K562 (cell line): ENCODE measurements at regions not wholly inside any gene's neighbourhood (a gene's known extent, or its start where the extent isn't known, plus 50 kb on each side); places are given as distances from the start of the nearest gene placed in this dataset.

ENCODE experiments used
- ATAC-seq: fragments of 200-7000 bp; cut with Tn5 transposase; 3 replicates; pipeline ENCODE4 v1.9.1; 2020; ENCODE audit warnings: moderate library complexity
- BruUV-seq: library from RNA; stranded (reverse); fragments of 400-500 nt; replicated peaks from 2 replicates; lab custom pipeline; 2021; lab: Mats Ljungman, UMichigan
- CTCF ChIA-PET: fragments of 300-600 bp; formaldehyde crosslinking; extraction: SDS; loops from one replicate; lab custom pipeline; 2021; ENCODE audit warnings: low intra/inter-chr PET ratio; lab: Yijun Ruan, JAX
- POLR2A ChIA-PET: fragments of 300-600, 350-650 bp; sonication (Branson Sonifier 250); formaldehyde crosslinking; extraction: SDS; loops from one replicate; lab custom pipeline; 2021; ENCODE audit warnings: antibody characterized with exemption, inconsistent platforms; lab: Yijun Ruan, JAX
- DNase-seq, 4 experiments: peaks; one replicate each; pipeline versions ENCODE4 v3.0.0 to v3.0.0-alpha.2; 2011 to 2018; ENCODE audit warnings: low spot score in 3 of 4, mixed read lengths in 3 of 4; ENCODE audit errors: extremely low read depth in 1 of 4
- FAIRE-seq: peaks from 2 replicates; lab custom pipeline; 2011; peaks lifted over from hg19 to GRCh38; lab: Jason Lieb, UNC
- H2AFZ ChIP-seq: 2 replicates; pipeline ENCODE4 v1.6.0; 2011; ENCODE audit warnings: low read depth, low read length, control low read depth, inconsistent platforms
- H3K27ac ChIP-seq: fragments of 200-600 bp; 3 replicates; pipeline ENCODE4 v1.8.0; 2011; ENCODE audit warnings: low read depth, mild to moderate bottlenecking, control low read depth, inconsistent platforms, low read length, moderate library complexity, mixed read lengths; ENCODE audit errors: extremely low read depth
- H3K27me3 ChIP-seq, 2 experiments: fragments of 300-600 bp in 1 of 2; 2 replicates in 1 of 2; 3 replicates in 1 of 2; pipeline versions ENCODE4 v1.6.0 to v1.8.0; 2011; ENCODE audit warnings: inconsistent platforms in 2 of 2, low read length in 2 of 2, mild to moderate bottlenecking in 1 of 2, mixed read lengths in 1 of 2, moderate library complexity in 1 of 2; ENCODE audit not compliant: control insufficient read depth in 2 of 2, insufficient read depth in 2 of 2
- H3K36me3 ChIP-seq: fragments of 300-600 bp; 3 replicates; pipeline ENCODE4 v1.8.0; 2011; ENCODE audit warnings: mild to moderate bottlenecking, low read length, inconsistent platforms; ENCODE audit not compliant: control insufficient read depth, insufficient read depth
- H3K4me1 ChIP-seq, 2 experiments: fragments of 200-600 bp in 1 of 2; replicated peaks in 1 of 2; 2 replicates in 1 of 2; 3 replicates in 1 of 2; pipeline versions ENCODE4 v1.5.1 to v1.8.0; 2011; ENCODE audit warnings: inconsistent platforms in 2 of 2, low read length in 2 of 2, mild to moderate bottlenecking in 1 of 2, mixed read lengths in 1 of 2, moderate library complexity in 1 of 2; ENCODE audit not compliant: control insufficient read depth in 2 of 2, insufficient read depth in 2 of 2
- H3K4me2 ChIP-seq: 2 replicates; pipeline ENCODE4 v1.6.1; 2011; ENCODE audit warnings: low read length, control low read depth, inconsistent platforms, mixed read lengths; ENCODE audit not compliant: insufficient read depth
- H3K4me3 ChIP-seq: fragments of 200-600 bp; sonication (generic), shearing (Covaris generic); 2 replicates; pipeline ENCODE4 v1.5.1; 2016; ENCODE audit warnings: control low read depth, inconsistent platforms
- H3K79me2 ChIP-seq: fragments of 200-600 bp; 3 replicates; pipeline ENCODE4 v1.8.0; 2011; ENCODE audit warnings: low read length, inconsistent platforms; ENCODE audit not compliant: control insufficient read depth, insufficient read depth
- H3K9ac ChIP-seq, 2 experiments: 2 replicates each; pipeline versions ENCODE4 v1.6.0 to v1.6.1; 2011; ENCODE audit warnings: low read depth in 2 of 2, low read length in 2 of 2, control low read depth in 1 of 2, inconsistent platforms in 1 of 2, mild to moderate bottlenecking in 1 of 2, mixed read lengths in 1 of 2; ENCODE audit not compliant: insufficient read depth in 1 of 2
- H3K9me1 ChIP-seq: one replicate; pipeline ENCODE4 v1.6.0; 2011; ENCODE audit warnings: inconsistent platforms, mild to moderate bottlenecking, low read length, moderate library complexity; ENCODE audit not compliant: control insufficient read depth, insufficient read depth
- H3K9me3 ChIP-seq: replicated peaks from 2 replicates; pipeline ENCODE4 v1.5.1; 2011; ENCODE audit warnings: low read depth, low read length, inconsistent platforms; ENCODE audit not compliant: control insufficient read depth, insufficient read depth
- H4K20me1 ChIP-seq: replicated peaks from 2 replicates; pipeline ENCODE4 v1.6.1; 2011; ENCODE audit warnings: low read length, inconsistent platforms, mixed read lengths; ENCODE audit not compliant: control insufficient read depth, insufficient read depth
- CBX1 ChIP-seq: sonication (generic); IDR thresholded peaks from 2 replicates; pipeline ENCODE4 v1.6.1; 2016; ENCODE audit warnings: antibody characterized with exemption, low read depth, mild to moderate bottlenecking
- CREB3 ChIP-seq: fragments of 450-650 bp; conservative IDR thresholded peaks from 2 replicates; pipeline ENCODE4 v1.6.1; 2016; ENCODE audit warnings: missing genetic modification characterization, low read depth, mild to moderate bottlenecking, missing compliant biosample characterization, moderate library complexity
- CREM ChIP-seq: IDR thresholded peaks from 2 replicates; pipeline ENCODE4 v1.6.1; 2014; ENCODE audit warnings: antibody characterized with exemption, low read depth
- FOXM1 ChIP-seq, 2 experiments: fragments of 450-650 bp in 1 of 2; sonication (generic) in 1 of 2; formaldehyde crosslinking in 1 of 2; IDR thresholded peaks; 2 replicates each; pipeline versions ENCODE4 v1.6.1 to v1.9.0; 2017 to 2022; ENCODE audit warnings: low read depth in 2 of 2, mild to moderate bottlenecking in 2 of 2, missing genetic modification reagents in 1 of 2, moderate library complexity in 1 of 2
- GABPA ChIP-seq: fragments of 200-800 bp; sonication (Bioruptor generic); conservative IDR thresholded peaks from 2 replicates; pipeline ENCODE4 v1.6.1; 2016; ENCODE audit warnings: low read depth, missing genetic modification characterization, missing compliant biosample characterization
- HDGF ChIP-seq: fragments of 450-650 bp; IDR thresholded peaks from 2 replicates; pipeline ENCODE4 v1.6.1; 2016
- HEY1 ChIP-seq: fragments of 250-450 bp; sonication (Bioruptor Pico); IDR thresholded peaks from 2 replicates; pipeline ENCODE4 v1.5.0; 2020; ENCODE audit warnings: mild to moderate bottlenecking, moderate library complexity, borderline replicate concordance
- HNRNPLL ChIP-seq: fragments of 200-400 bp; formaldehyde crosslinking; IDR thresholded peaks from 2 replicates; pipeline ENCODE4 v1.6.1; 2017; ENCODE audit warnings: low read length, low read depth, mild to moderate bottlenecking; ENCODE audit not compliant: poor library complexity, severe bottlenecking
- MCM3 ChIP-seq: fragments of 450-650 bp; IDR thresholded peaks from 2 replicates; pipeline ENCODE4 v1.6.1; 2016
- POLR2AphosphoS5 ChIP-seq: IDR thresholded peaks from 2 replicates; pipeline ENCODE4 v1.6.1; 2011; ENCODE audit warnings: mild to moderate bottlenecking, low read depth, low read length, moderate library complexity; ENCODE audit not compliant: control insufficient read depth, insufficient read depth
- PURB ChIP-seq: sonication (generic); formaldehyde crosslinking; IDR thresholded peaks from 2 replicates; pipeline ENCODE4 v1.9.0; 2021; ENCODE audit warnings: low read depth, mild to moderate bottlenecking, missing genetic modification reagents
- RFX7 ChIP-seq: fragments of 250-450 bp; sonication (Bioruptor Pico); IDR thresholded peaks from 2 replicates; pipeline ENCODE4 v1.5.1; 2021; ENCODE audit warnings: mild to moderate bottlenecking
- ZFP91 ChIP-seq: sonication (generic); formaldehyde crosslinking; IDR thresholded peaks from 2 replicates; pipeline ENCODE4 v1.8.0; 2022; ENCODE audit warnings: mild to moderate bottlenecking, missing genetic modification reagents
- ZNF263 ChIP-seq: sonication (generic); formaldehyde crosslinking; IDR thresholded peaks from 2 replicates; pipeline ENCODE4 v1.8.0; 2022; ENCODE audit warnings: mild to moderate bottlenecking, missing genetic modification reagents, borderline replicate concordance
- ZNF282 ChIP-seq: sonication (generic); formaldehyde crosslinking; IDR thresholded peaks from 2 replicates; pipeline ENCODE4 v1.8.1; 2023; ENCODE audit warnings: missing genetic modification reagents
- ZNF347 ChIP-seq: fragments of 450-650 bp; formaldehyde crosslinking; IDR thresholded peaks from 2 replicates; pipeline ENCODE4 v1.4.0; 2020; ENCODE audit warnings: low read depth, mild to moderate bottlenecking, moderate library complexity
- ZNF586 ChIP-seq: fragments of 450-650 bp; formaldehyde crosslinking; conservative IDR thresholded peaks from 2 replicates; pipeline ENCODE4 v1.4.0; 2020; ENCODE audit warnings: mild to moderate bottlenecking, moderate library complexity
- WGBS: fragments of 100-300 bp; shearing (Covaris generic); methylation state at CpG from one replicate; pipeline ENCODE4 v1.1.6; 2016; ENCODE audit warnings: low coverage, mixed read lengths; ENCODE audit not compliant: insufficient coverage; ENCODE audit errors: missing lambda C conversion rate; 5-methylcytosine and 5-hydroxymethylcytosine counted together
- in situ Hi-C: fragments of 300-500 bp; cut with MboI; formaldehyde crosslinking; loops from 4 replicates; pipeline ENCODE4 v1.15.0; 2018; ENCODE audit warnings: inconsistent platforms, mixed read lengths
- intact Hi-C: fragments of 100-400 bp; cut with micrococcal nuclease; formaldehyde crosslinking; loops from 2 replicates; pipeline ENCODE4 v1.14.2; 2022

GRCh38 chr12:47370421-47370820 is 290.7 kb upstream of the AMIGO2 start:
- ATAC-seq (no peak), FAIRE-seq (no peak), DNase-seq (no peak)
- TF ChIP-seq MCM3: no peak
- no peak for TF ChIP-seq RFX7 (CRISPR knock-in tag)
- TF ChIP-seq ZNF347 (CRISPR knock-in tag): no peak
- TF ChIP-seq HEY1: no peak
- TF ChIP-seq ZNF282 (CRISPR knock-in tag): no peak
- TF ChIP-seq PURB: no peak
- TF ChIP-seq CBX1: no peak
- no peak for TF ChIP-seq HNRNPLL
- no peak for TF ChIP-seq POLR2AphosphoS5
- TF ChIP-seq ZFP91 (CRISPR knock-in tag): no peak
- no peak for TF ChIP-seq CREM
- no peak for TF ChIP-seq HDGF
- no peak for TF ChIP-seq ZNF586 (CRISPR knock-in tag)
- no peak for TF ChIP-seq GABPA (tag)
- no peak for TF ChIP-seq ZNF263 (CRISPR knock-in tag)
- no peak for TF ChIP-seq CREB3 (tag)
- no peak for TF ChIP-seq FOXM1 (IDR thresholded peaks at IDR 0.05; ENCODE audit: low read depth)
- TF ChIP-seq FOXM1 (CRISPR knock-in tag; IDR thresholded peaks at IDR 0.05; ENCODE audit: low read depth): no peak
- no peaks in the 10 kb centered on the region for H4K20me1 ChIP-seq
- H3K79me2 ChIP-seq: no peaks in the 10 kb centered on the region
- in situ Hi-C loops (no loop called here), intact Hi-C loops (loop anchor here (10.0 kb wide), 1 partner anchor 156 kb away; no protein-coding TSS in a partner anchor)
- no peaks in the 10 kb centered on the region for H3K27me3 ChIP-seq
- no peak overlapping the region for H3K4me2 ChIP-seq
- H3K9me3 ChIP-seq: no peaks in the 10 kb centered on the region
- H3K27ac ChIP-seq: no peak overlapping the region
- no peak overlapping the region for H3K9ac ChIP-seq
- no peak overlapping the region for H3K4me3 ChIP-seq
- H3K9me1 ChIP-seq: no peaks in the 10 kb centered on the region
- H2AFZ ChIP-seq: no peak overlapping the region
- H3K36me3 ChIP-seq: no peaks in the 10 kb centered on the region
- BruUV-seq: no TSS peak
- WGBS: 55% methylated on average over 4 of the region's 4 CpGs
- ChIA-PET POLR2A (interaction anchor here (1.1 kb wide), 2 partner anchors 9 to 18 kb away, joined by 3 read pairs; no protein-coding TSS in a partner anchor), CTCF (no interaction called here)
- H3K4me1 ChIP-seq: peaks cover 0 to 5% of the 10 kb centered on the region in 2 experiments; a peak in 1 of 5 replicates
